Pons (tissue), 1 donor: ENCODE measurements at regions not wholly inside any gene's neighbourhood (a gene's known extent, or its start where the extent isn't known, plus 50 kb on each side); places are given as distances from the start of the nearest gene placed in this dataset.

Experiments
- DNase-seq: peaks from one replicate; pipeline ENCODE4 v3.0.0-alpha.2; 2016; ENCODE audit warnings: low spot score

GRCh38 chr2:240209493-240209892 lies 69.0 kb upstream of the OTOS start:
- DNase-seq, result no peak

DNA sequence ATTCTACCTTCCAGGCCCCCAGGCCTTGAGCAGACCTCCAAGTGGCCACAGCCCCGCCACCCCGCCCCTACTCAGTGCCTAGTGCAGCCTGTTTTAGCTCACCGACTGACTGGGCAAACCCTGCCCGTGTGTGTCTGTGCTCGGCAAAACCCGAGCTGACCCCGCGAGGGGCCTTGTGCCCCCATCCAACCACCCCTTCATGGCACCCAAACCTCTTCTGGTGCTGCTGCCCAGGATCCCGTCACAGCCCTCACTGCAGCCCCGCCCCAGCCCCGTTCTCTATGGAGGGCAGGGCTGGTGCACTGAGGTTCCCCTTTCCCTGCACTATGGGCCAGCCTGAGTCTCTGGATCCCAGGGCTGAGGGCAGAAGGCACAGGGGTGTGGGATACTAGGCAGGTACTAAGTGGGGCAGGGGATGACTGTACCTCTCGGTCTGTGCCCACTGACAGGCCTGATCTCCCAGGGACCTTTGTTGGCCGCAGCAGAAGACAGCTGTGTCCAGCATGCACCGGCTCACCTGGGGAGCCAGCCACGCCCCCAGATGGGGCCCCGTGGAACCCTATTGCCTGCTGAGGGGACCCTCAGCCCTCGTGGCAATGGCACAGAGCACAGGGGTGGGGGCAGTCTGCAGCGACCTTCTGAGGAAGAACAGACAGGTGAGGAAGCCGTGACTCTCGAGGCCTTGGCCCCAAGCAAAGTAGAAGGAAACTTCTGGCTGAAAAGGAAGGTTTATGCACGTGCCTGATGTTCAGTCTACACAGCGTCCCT lies 69.9 kb upstream of the OTOS start:
- DNase-seq, result no peak

GRCh38 chr2:240211096-240211495 lies 70.6 kb upstream of the OTOS start:
- no peak for DNase-seq

DNA sequence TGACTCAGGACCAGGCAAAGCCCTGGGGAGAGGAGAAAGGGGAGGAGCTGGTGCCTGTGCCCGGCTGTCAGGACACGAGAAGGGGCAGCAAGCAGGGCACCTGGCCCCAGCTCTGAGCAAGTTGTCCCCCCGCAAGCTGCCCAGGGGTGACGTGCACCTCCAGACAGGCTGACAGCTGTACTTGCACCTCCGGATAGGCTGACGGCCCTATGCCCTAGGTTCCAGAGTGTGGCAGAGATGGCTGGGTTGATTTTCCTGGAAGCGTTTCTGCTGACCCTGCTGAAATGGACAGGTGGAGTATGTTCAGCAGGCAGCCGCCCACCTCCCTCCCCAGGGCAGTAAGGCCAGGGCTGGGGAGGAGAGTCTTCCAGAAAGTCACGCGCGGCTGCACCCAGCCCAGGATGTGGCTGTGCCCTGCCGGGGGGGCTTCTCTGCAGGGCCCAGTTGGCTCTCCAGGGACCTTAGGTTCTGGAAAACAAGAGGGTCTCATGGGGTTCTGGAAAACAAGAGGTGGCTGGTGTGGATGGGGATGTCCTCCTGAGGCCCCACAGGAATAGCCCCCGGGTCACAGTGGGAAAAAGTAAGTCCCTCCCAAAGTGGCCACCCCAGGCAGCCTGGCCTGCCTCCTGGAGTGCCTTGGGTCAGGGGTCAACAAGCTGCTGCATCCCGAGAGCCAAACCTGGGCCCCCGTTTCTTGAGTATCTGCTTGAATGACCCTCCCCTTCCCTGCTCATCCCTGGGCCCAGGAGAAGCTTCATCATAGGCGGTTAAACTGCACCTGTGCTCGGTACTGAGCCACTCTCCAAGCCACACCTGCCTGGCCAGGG lies 71.4 kb upstream of the OTOS start:
- no peak for DNase-seq

DNA sequence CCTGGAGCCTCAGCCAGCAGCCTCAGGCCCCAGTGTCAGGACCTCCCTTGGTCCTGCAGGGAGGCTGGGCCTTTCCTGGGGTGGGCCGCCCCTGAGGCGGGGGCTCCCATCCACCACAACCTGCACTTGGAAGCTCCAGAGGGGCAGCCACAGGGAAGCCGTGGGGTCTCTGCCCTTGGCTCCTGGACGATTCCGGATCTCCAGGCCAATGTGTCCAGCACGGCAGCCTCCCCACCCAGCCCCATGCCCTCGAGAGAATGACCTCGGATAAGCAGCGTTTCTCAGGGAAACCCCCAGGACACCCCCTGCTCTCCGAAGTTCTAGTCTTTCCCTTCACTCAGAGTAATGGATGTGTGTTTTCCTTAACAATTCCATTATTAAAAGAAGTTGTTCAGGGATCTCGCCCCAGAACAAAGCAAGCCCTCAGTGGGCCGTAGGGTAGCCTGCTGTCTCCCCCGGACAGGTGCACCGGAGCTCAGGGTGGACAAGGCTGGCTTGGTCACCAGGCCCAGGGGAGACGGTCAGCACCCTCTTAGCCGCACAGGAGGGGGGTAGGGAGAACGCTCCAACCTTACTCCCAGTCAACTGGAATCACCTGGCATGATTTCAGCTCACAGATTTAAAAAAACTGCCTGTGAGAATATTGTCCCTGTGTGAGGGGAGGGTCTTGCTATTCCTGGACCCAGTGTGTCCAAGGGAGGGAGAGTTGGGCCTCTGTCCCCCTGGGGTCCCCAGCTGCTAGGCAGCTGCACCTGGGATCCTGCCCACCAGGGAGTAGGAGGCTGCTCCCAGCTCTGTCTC lies 72.2 kb upstream of the OTOS start:
- no peak for DNase-seq

DNA sequence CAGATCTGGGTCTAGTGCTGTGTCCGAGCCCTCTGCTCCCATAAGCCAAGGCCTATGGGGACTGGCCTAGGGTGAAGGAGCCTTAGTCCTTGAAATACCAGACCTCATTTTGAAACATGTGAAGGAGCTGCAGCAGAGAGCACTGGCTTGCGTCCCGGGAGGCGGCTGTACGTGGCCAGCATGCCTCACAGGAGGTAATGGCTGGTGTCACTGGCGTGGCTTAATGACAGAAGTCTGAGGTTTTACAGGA lies 72.7 kb upstream of the OTOS start:
- DNase-seq, result peak; percentile 25

DNA sequence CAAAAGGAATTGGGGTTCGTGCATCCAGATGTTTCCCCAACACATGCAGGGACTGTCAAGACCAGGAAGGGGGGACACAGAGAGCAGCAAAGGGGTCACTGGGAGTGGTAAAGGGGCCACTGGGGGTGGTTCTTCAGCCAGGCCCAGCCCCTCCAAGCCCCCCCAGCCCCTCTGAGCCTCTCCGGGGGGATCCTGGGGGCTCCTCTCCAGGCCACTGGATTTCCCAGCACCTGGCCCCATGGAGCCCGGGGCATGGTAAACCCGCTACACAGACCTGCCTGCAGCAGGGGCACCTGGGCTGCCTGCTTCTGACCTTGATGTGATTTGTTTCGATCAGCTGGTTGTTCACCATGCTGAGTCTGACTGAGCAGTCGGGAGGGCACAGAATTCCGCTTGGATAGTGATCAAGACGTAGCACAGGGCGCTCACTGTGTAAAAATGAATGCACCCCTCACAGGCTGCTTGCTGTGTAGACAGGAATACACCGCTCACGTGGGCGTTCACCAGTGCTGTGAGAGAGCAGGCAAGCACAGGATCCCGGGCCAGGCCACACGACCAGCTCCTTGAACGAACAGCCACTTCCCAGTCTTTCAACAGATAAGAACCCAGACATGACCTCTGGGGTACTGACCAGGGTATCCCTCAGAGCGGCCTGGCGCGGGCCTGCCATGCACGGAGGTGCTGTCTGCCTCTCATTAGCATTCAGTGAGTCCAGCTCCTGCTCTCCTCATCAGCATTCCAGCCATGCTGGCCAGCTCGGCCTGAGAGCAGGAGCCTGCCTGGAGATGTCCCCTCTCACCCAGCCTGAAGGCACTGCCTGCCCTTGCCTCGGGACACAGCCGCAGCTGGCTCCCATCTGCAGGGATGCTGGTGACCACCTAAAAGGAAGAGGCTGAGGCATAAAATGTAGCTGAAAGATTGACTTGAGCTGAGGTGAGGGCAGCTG lies 73.3 kb upstream of the OTOS start:
- DNase-seq, result peak; percentile 64

DNA sequence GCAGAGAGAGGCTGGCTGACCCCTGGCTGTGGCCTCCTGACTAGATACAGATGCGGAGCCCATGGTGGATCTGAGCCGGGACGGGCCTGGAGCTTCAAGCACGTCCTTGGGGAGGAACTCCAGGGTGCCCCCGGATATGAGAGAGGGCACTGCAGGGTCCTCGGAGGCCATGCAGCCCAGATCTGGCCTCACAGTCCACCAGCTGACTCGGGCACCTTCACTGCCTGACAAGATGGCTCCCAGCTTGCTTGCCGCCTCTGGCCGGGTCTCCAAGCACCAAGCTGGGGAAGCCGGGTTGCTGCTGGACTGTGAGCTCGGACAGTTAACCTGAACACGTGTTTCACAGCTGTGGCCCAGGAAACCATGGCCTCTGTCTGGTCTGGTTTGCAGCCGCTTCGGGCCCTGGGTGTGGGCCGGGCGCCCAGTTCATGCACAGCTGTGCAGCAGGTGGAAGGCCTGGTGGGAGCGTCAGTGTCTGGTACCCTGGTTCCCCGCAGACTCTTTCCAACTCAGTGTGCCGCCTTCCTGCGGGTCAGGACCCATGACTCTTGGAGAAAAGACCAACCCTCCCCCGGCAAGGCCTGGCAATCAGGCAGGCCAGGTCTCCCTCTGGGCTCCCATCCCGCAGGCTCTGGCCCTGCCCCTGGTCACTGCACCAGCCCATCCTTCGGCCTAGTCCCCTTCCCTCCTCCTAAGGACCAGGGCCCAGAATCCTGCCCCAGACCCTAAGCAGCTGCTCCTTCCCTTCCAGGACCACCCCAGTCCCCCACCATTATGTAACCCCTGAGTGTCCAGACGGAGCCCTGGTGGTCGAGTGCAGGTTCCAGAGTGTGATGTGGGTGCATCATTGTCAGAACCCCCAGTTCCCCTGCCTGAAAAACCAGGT lies 74.6 kb upstream of the OTOS start:
- DNase-seq, result no peak

- DNase-seq, result no peak
Observed at GRCh38 chr2:240215676-240216051, 75.2 kb upstream of the OTOS start.

GRCh38 chr2:240216167-240216566 lies 75.7 kb upstream of the OTOS start:
- DNase-seq, result no peak

- DNase-seq, result no peak
Observed at GRCh38 chr2:240217431-240218301, 77.2 kb upstream of the OTOS start.

- no peak for DNase-seq
Observed at GRCh38 chr2:240219208-240219890, 78.9 kb upstream of the OTOS start.

GRCh38 chr2:240220371-240220770 lies 79.9 kb upstream of the OTOS start:
- no peak for DNase-seq

DNA sequence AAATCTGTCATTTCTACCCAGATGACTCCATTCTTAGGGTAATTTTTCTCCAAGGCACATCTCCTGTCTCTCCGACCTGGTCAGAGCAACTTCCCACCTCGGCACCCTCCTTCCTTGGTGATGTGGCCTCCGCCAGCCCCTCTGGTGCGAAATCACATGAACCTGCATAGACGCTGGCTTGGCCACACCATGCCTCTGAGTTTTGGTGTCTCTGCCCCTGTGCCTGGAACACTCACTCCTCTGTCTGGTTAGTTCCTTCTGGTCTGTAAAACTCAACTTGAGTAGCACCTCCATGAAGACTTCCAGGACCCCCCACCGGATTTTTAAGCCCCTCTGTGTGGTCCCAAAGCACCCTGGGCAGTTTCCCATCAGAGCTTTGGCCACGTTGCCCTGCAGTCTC lies 83.2 kb upstream of the OTOS start:
- no peak for DNase-seq

- no peak for DNase-seq
Observed at GRCh38 chr2:240224676-240225075, 84.2 kb upstream of the OTOS start.

- DNase-seq, result no peak
Observed at GRCh38 chr2:240225131-240225530, 84.7 kb upstream of the OTOS start.

- DNase-seq, result no peak
Observed at GRCh38 chr2:240225660-240226475, 85.4 kb upstream of the OTOS start.
